Stomach (tissue), 4 donors: ENCODE measurements at regions not wholly inside any gene's neighbourhood (a gene's known extent, or its start where the extent isn't known, plus 50 kb on each side); places are given as distances from the start of the nearest gene placed in this dataset.

Source experiments
- EP300 ChIP-seq: sonication (generic); formaldehyde crosslinking; IDR thresholded peaks from one replicate; pipeline ENCODE4 v1.6.1; 2017; ENCODE audit warnings: antibody characterized with exemption
- POLR2A ChIP-seq, 4 donors: fragments of 450-650 bp; IDR thresholded peaks; one replicate each; pipeline ENCODE4 v1.6.1; 2016; ENCODE audit warnings: antibody characterized with exemption in 4 of 4, control low read depth in 2 of 4, mild to moderate bottlenecking in 1 of 4, moderate library complexity in 1 of 4
- POLR2AphosphoS5 ChIP-seq, 3 donors: sonication (generic); formaldehyde crosslinking; IDR thresholded peaks; one replicate each; pipeline ENCODE4 v1.6.1; 2016; ENCODE audit warnings: antibody characterized with exemption in 3 of 3
- TF ChIP-seq, protein P1 (sequence below), 7 experiments: fragments of 450-650 bp in 4 of 7; fragments of 200-600 bp in 3 of 7; sonication (generic) in 3 of 7; IDR thresholded peaks; one replicate each; pipeline ENCODE4 v1.5.1; 2016 to 2019; ENCODE audit warnings: antibody characterized with exemption in 7 of 7, control low read depth in 2 of 7, mild to moderate bottlenecking in 1 of 7

DNA sequence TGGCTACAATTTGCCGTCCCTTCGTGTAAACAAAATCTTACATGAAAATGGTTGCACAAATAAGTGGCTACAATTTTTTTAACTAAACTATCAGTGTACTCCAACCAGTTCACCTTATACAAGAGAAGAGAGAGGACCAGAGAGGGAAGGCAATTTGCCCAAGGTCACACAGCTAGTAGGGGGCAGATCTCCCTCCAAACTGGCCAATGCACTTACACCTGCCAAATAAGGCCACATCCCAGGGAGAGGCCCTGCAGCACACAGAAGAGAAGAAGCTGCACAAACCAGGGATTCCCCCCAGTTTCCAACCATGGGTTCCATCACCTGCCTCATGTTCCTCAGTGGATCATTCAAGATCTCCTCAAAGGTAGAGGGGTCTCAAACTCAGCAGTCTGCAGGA, 349.9 kb downstream of the SOX9 start:
- TF ChIP-seq, protein P1, sequence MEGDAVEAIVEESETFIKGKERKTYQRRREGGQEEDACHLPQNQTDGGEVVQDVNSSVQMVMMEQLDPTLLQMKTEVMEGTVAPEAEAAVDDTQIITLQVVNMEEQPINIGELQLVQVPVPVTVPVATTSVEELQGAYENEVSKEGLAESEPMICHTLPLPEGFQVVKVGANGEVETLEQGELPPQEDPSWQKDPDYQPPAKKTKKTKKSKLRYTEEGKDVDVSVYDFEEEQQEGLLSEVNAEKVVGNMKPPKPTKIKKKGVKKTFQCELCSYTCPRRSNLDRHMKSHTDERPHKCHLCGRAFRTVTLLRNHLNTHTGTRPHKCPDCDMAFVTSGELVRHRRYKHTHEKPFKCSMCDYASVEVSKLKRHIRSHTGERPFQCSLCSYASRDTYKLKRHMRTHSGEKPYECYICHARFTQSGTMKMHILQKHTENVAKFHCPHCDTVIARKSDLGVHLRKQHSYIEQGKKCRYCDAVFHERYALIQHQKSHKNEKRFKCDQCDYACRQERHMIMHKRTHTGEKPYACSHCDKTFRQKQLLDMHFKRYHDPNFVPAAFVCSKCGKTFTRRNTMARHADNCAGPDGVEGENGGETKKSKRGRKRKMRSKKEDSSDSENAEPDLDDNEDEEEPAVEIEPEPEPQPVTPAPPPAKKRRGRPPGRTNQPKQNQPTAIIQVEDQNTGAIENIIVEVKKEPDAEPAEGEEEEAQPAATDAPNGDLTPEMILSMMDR (IDR thresholded peaks at IDR 0.05): no peak
- TF ChIP-seq POLR2A (IDR thresholded peaks at IDR 0.05) (no peak), POLR2AphosphoS5 (IDR thresholded peaks at IDR 0.05) (no peak), EP300 (no peak)
